Gastroesophageal sphincter (tissue), 4 donors: ENCODE measurements at regions not wholly inside any gene's neighbourhood (a gene's known extent, or its start where the extent isn't known, plus 50 kb on each side); places are given as distances from the start of the nearest gene placed in this dataset.
"Not testable (repeated sequence)": the region's sequence is repeated elsewhere in the genome, so short reads cannot be mapped to it uniquely, and the experiment has no call there.

Experiments
- ATAC-seq: fragments of 150-250 bp; one replicate; pipeline ENCODE4 v1.9.1; 2016; ENCODE audit warnings: mild to moderate bottlenecking, moderate library complexity
- H3K27ac ChIP-seq, 4 donors: fragments of 200-600 bp; sonication (generic) in 3 of 4; 1 replicate in 3 of 4; 2 replicates in 1 of 4; pipeline ENCODE4 v1.5.1; 2016 to 2019
- H3K27me3 ChIP-seq: fragments of 200-600 bp; sonication (generic); one replicate; pipeline ENCODE4 v1.5.1; 2019
- H3K36me3 ChIP-seq, 2 donors: fragments of 200-600 bp; sonication (generic); one replicate each; pipeline ENCODE4 v1.5.1; 2019; ENCODE audit warnings: control low read depth in 1 of 2
- H3K4me1 ChIP-seq, 3 donors: fragments of 200-600 bp; sonication (generic); 1 replicate in 2 of 3; 2 replicates in 1 of 3; pipeline ENCODE4 v1.5.1; 2016 to 2019; ENCODE audit warnings: control low read depth in 2 of 3
- H3K4me3 ChIP-seq, 2 donors: fragments of 200-600 bp; sonication (generic); one replicate each; pipeline ENCODE4 v1.5.1; 2019; ENCODE audit warnings: mild to moderate bottlenecking in 1 of 2, moderate library complexity in 1 of 2
- H3K9me3 ChIP-seq, 3 donors: fragments of 200-600 bp; sonication (generic); one replicate each; pipeline ENCODE4 v1.5.1; 2017 to 2019; ENCODE audit warnings: control low read depth in 2 of 3
- CTCF ChIP-seq, 4 experiments: fragments of 200-600 bp in 2 of 4; fragments of 450-650 bp in 2 of 4; sonication (generic) in 1 of 4; IDR thresholded peaks; one replicate each; pipeline ENCODE4 v1.5.1; 2017 to 2019; ENCODE audit warnings: antibody characterized with exemption in 4 of 4, mild to moderate bottlenecking in 2 of 4, moderate library complexity in 2 of 4
- EP300 ChIP-seq: sonication (generic); formaldehyde crosslinking; IDR thresholded peaks from one replicate; pipeline ENCODE4 v1.6.1; 2017; ENCODE audit warnings: antibody characterized with exemption, mild to moderate bottlenecking
- POLR2A ChIP-seq, 2 donors: fragments of 450-650 bp; IDR thresholded peaks; one replicate each; pipeline ENCODE4 v1.6.1; 2017; ENCODE audit warnings: antibody characterized with exemption in 2 of 2, mild to moderate bottlenecking in 2 of 2, moderate library complexity in 1 of 2
- POLR2AphosphoS5 ChIP-seq: sonication (generic); formaldehyde crosslinking; IDR thresholded peaks from one replicate; pipeline ENCODE4 v1.6.1; 2017; ENCODE audit warnings: antibody characterized with exemption
- WGBS, 2 donors: methylation state at CpG; one replicate each; pipeline ENCODE4 v1.1.5; 2018; ENCODE audit warnings: low coverage in 1 of 2; 5-methylcytosine and 5-hydroxymethylcytosine counted together

GRCh38 chr13:50226515-50227155, 211.4 kb downstream of the KCNRG start:
- no peak overlapping the region for H3K4me3 ChIP-seq
- H3K9me3 ChIP-seq, result no peaks in the 10 kb centered on the region
- peaks cover 4 to 34% (median 8%) of the 10 kb centered on the region in 3 donors for H3K4me1 ChIP-seq
- no peak overlapping the region for H3K27ac ChIP-seq
- TF ChIP-seq POLR2AphosphoS5 (no peak), CTCF (IDR thresholded peaks at IDR 0.05) (no peak), EP300 (no peak), POLR2A (IDR thresholded peaks at IDR 0.05) (no peak)
- no peaks in the 10 kb centered on the region for H3K36me3 ChIP-seq
- H3K27me3 ChIP-seq, result no peaks in the 10 kb centered on the region
- no peak for ATAC-seq

DNA sequence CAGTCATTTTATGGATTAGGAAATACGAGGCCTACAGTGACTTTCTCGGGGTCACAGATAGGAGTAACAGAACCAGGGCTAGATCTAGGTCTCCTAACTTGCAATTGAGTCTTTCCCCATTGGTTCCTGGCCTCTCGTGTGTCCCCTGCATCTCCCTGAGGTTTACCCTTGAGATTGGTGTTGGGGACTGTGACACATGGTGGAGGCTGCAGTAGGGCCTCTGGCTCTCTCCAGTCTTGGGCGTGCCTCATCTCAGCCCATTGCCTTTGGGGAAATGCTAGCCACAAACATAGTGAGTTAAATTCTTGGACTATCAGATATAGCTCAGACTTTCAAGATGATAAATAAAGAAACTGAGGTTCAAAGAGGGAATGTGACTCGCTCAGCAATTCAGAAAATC, 212.1 kb downstream of the KCNRG start:
- H3K27ac ChIP-seq, result no peak overlapping the region
- WGBS, 2 donors, result 88 to 98% methylated on average over 4 to 5 of the region's 5 CpGs
- peaks cover 4 to 34% (median 8%) of the 10 kb centered on the region in 3 donors for H3K4me1 ChIP-seq
- TF ChIP-seq POLR2A (IDR thresholded peaks at IDR 0.05), result no peak
- no peak for TF ChIP-seq EP300
- TF ChIP-seq POLR2AphosphoS5, result no peak
- TF ChIP-seq CTCF (IDR thresholded peaks at IDR 0.05), result no peak
- H3K9me3 ChIP-seq, result no peaks in the 10 kb centered on the region
- no peak overlapping the region for H3K4me3 ChIP-seq
- no peaks in the 10 kb centered on the region for H3K36me3 ChIP-seq
- H3K27me3 ChIP-seq, result no peaks in the 10 kb centered on the region
- ATAC-seq, result no peak

- Histone ChIP-seq H3K27ac (no peak overlapping the region), H3K9me3 (no peaks in the 10 kb centered on the region), H3K4me3 (no peak overlapping the region), H3K27me3 (no peaks in the 10 kb centered on the region), H3K4me1 (peaks cover 0 to 22% (median 0%) of the 10 kb centered on the region in 3 donors), H3K36me3 (no peaks in the 10 kb centered on the region)
- WGBS, 2 donors, result 87 to 91% methylated on average over 3 to 5 of the region's 6 CpGs
- no peak for ATAC-seq
- TF ChIP-seq EP300, result no peak
- no peak for TF ChIP-seq CTCF (IDR thresholded peaks at IDR 0.05)
- TF ChIP-seq POLR2A (IDR thresholded peaks at IDR 0.05), result no peak
- no peak for TF ChIP-seq POLR2AphosphoS5
Measured at GRCh38 chr13:50228527-50228926, 213.3 kb downstream of the KCNRG start.

GRCh38 chr13:50229960-50230661, 214.9 kb downstream of the KCNRG start:
- Histone ChIP-seq H3K9me3 (no peaks in the 10 kb centered on the region), H3K27ac (no peak overlapping the region), H3K4me3 (no peak overlapping the region), H3K36me3 (no peaks in the 10 kb centered on the region), H3K4me1 (peaks cover 0 to 8% (median 0%) of the 10 kb centered on the region in 3 donors), H3K27me3 (no peaks in the 10 kb centered on the region)
- 83 to 100% methylated on average over 1 to 2 of the region's 2 CpGs for WGBS, 2 donors
- no peak for ATAC-seq
- no peak for TF ChIP-seq EP300
- TF ChIP-seq POLR2AphosphoS5, result no peak
- no peak for TF ChIP-seq POLR2A (IDR thresholded peaks at IDR 0.05)
- TF ChIP-seq CTCF (IDR thresholded peaks at IDR 0.05), result no peak

DNA sequence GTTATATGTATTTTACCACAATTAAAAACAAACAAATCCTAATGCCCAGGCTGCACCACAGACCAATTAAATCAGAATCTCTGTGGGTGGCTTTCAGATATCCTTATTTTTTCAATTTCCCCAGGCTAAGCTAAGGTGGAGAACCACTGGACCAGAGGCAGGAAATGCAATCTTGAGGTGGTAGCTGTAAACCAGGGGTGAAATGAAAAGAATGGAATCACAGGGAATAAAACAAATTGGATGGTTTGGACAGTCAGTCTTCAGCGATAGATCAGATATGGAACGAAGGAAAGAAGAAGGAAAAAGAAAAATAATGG, 215.4 kb downstream of the KCNRG start:
- ATAC-seq, result no peak
- peaks cover 0 to 4% (median 0%) of the 10 kb centered on the region in 3 donors for H3K4me1 ChIP-seq
- no peak overlapping the region for H3K4me3 ChIP-seq
- TF ChIP-seq POLR2A (IDR thresholded peaks at IDR 0.05) (no peak), EP300 (no peak), POLR2AphosphoS5 (no peak)
- H3K27ac ChIP-seq, result no peak overlapping the region
- 68% methylated on average over 2 of the region's 2 CpGs; no CpG with 5 or more reads in 1 of the 2 donors for WGBS, 2 donors
- H3K36me3 ChIP-seq, result no peaks in the 10 kb centered on the region
- H3K27me3 ChIP-seq, result no peaks in the 10 kb centered on the region
- H3K9me3 ChIP-seq, result no peaks in the 10 kb centered on the region

DNA sequence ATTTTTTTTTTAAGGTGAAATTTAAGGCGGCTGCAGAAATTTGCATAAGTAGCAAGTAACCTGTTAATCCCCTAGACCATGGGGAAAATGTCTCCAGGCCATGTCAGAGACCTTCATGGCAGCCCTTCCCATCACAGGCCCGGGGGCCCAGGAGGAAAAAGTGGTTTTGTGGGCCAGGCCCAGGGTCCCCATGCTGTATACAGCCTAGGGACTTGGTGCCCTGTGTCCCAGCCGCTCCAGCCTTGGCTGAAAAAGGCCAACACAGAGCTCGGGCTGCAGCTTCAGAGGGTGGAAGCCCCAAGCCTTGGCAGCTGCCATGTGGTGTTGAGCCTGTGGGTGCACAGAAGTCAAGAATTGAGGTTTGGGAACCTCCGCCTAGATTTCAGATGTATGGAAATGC, 218.3 kb downstream of the KCNRG start:
- not testable (repeated sequence) for H3K9me3 ChIP-seq, H3K27ac ChIP-seq, H3K4me3 ChIP-seq, H3K36me3 ChIP-seq, H3K4me1 ChIP-seq, ATAC-seq, H3K27me3 ChIP-seq
- 100% methylated on average over 2 of the region's 5 CpGs for WGBS, 2 donors
